Fibroblast of mammary gland (primary cell): ENCODE measurements at regions not wholly inside any gene's neighbourhood (a gene's known extent, or its start where the extent isn't known, plus 50 kb on each side); places are given as distances from the start of the nearest gene placed in this dataset.

ENCODE experiments used
- DNase-seq: peaks from one replicate; pipeline ENCODE4 v3.0.0-alpha.2; 2010; ENCODE audit warnings: low read depth
- H3K4me3 ChIP-seq: 2 replicates; pipeline ENCODE4 v1.5.1; 2011; ENCODE audit warnings: low read depth, mild to moderate bottlenecking, low read length, moderate library complexity; ENCODE audit not compliant: control insufficient read depth
- CTCF ChIP-seq: conservative IDR thresholded peaks from 2 replicates; pipeline ENCODE4 v1.5.1; 2011; ENCODE audit warnings: low read depth, low read length, inconsistent platforms; ENCODE audit not compliant: control insufficient read depth, insufficient read depth

GRCh38 chr2:195388028-195388427 lies 269.0 kb upstream of the SLC39A10 start:
- H3K4me3 ChIP-seq = no peak overlapping the region
- TF ChIP-seq CTCF = no peak
- DNase-seq = no peak

GRCh38 chr2:195382186-195382585 lies 274.8 kb upstream of the SLC39A10 start:
- no peak for DNase-seq
- no peak overlapping the region for H3K4me3 ChIP-seq
- no peak for TF ChIP-seq CTCF

- no peak overlapping the region for H3K4me3 ChIP-seq
- no peak for DNase-seq
- no peak for TF ChIP-seq CTCF
Measured at GRCh38 chr2:195370167-195370943, 286.7 kb upstream of the SLC39A10 start.

GRCh38 chr2:195369218-195369587 lies 287.8 kb upstream of the SLC39A10 start:
- no peak for DNase-seq
- TF ChIP-seq CTCF = no peak
- H3K4me3 ChIP-seq = no peak overlapping the region

GRCh38 chr2:195368249-195369217 lies 288.5 kb upstream of the SLC39A10 start:
- no peak for TF ChIP-seq CTCF
- peak; percentile 25 for DNase-seq
- H3K4me3 ChIP-seq = no peak overlapping the region

GRCh38 chr2:195367809-195368208 lies 289.2 kb upstream of the SLC39A10 start:
- no peak overlapping the region for H3K4me3 ChIP-seq
- no peak for DNase-seq
- no peak for TF ChIP-seq CTCF
